MM.1S (cell line): ENCODE measurements at regions not wholly inside any gene's neighbourhood (a gene's known extent, or its start where the extent isn't known, plus 50 kb on each side); places are given as distances from the start of the nearest gene placed in this dataset.
"Not testable (repeated sequence)": the region's sequence is repeated elsewhere in the genome, so short reads cannot be mapped to it uniquely, and the experiment has no call there.

Source experiments
- DNase-seq: peaks from one replicate; pipeline ENCODE4 v3.0.0-alpha.2; 2015
- H2AFZ ChIP-seq: fragments of 300-600 bp; sonication (generic); 2 replicates; pipeline ENCODE4 v1.6.0; 2016; ENCODE audit warnings: antibody characterized with exemption, low read length
- H3F3A ChIP-seq: fragments of 300-600 bp; sonication (generic); 2 replicates; pipeline ENCODE4 v1.6.1; 2016; ENCODE audit warnings: mild to moderate bottlenecking, antibody characterized with exemption, low read length, moderate library complexity, mixed read lengths; ENCODE audit not compliant: insufficient read depth
- H3K27ac ChIP-seq: fragments of 300-600 bp; sonication (generic); 2 replicates; pipeline ENCODE4 v1.5.1; 2016; ENCODE audit warnings: mild to moderate bottlenecking, low read length
- H3K27me3 ChIP-seq: fragments of 300-600 bp; sonication (generic); replicated peaks from 2 replicates; pipeline ENCODE4 v1.6.0; 2016; ENCODE audit warnings: low read length; ENCODE audit not compliant: insufficient read depth
- H3K36me3 ChIP-seq: fragments of 300-600 bp; sonication (generic); replicated peaks from 2 replicates; pipeline ENCODE4 v1.6.1; 2016; ENCODE audit warnings: mild to moderate bottlenecking, low read length, mixed read lengths; ENCODE audit not compliant: insufficient read depth
- H3K4me1 ChIP-seq: fragments of 300-600 bp; sonication (generic); 2 replicates; pipeline ENCODE4 v1.6.1; 2016; ENCODE audit warnings: low read length, mixed read lengths
- H3K4me2 ChIP-seq: fragments of 300-600 bp; sonication (generic); 2 replicates; pipeline ENCODE4 v1.6.0; 2016; ENCODE audit warnings: low read depth, low read length
- H3K4me3 ChIP-seq: fragments of 300-600 bp; sonication (generic); 2 replicates; pipeline ENCODE4 v1.5.1; 2016; ENCODE audit warnings: low read length, mixed read lengths
- H3K79me2 ChIP-seq: fragments of 300-600 bp; sonication (generic); 2 replicates; pipeline ENCODE4 v1.6.1; 2016; ENCODE audit warnings: mixed run types, low read length, mixed read lengths
- H3K9ac ChIP-seq: fragments of 300-600 bp; sonication (generic); 2 replicates; pipeline ENCODE4 v1.6.1; 2016; ENCODE audit warnings: low read length, mixed read lengths
- H3K9me2 ChIP-seq: fragments of 300-600 bp; sonication (generic); replicated peaks from 2 replicates; pipeline ENCODE4 v1.6.1; 2016; ENCODE audit warnings: mild to moderate bottlenecking, low read length, mixed read lengths; ENCODE audit not compliant: insufficient read depth
- H3K9me3 ChIP-seq: fragments of 300-600 bp; sonication (generic); replicated peaks from 2 replicates; pipeline ENCODE4 v1.6.1; 2016; ENCODE audit warnings: mild to moderate bottlenecking, low read length, mixed read lengths; ENCODE audit not compliant: insufficient read depth
- H4K20me1 ChIP-seq: fragments of 300-600 bp; sonication (generic); 2 replicates; pipeline ENCODE4 v1.6.1; 2016; ENCODE audit warnings: mild to moderate bottlenecking, low read length, moderate library complexity, mixed read lengths; ENCODE audit not compliant: insufficient read depth
- EZH2 ChIP-seq: fragments of 300-600 bp; sonication (generic); optimal IDR thresholded peaks from 2 replicates; pipeline ENCODE3; 2017; ENCODE audit warnings: low read depth, mild to moderate bottlenecking, antibody characterized with exemption, low read length, mixed read lengths
- EZH2phosphoT487 ChIP-seq: fragments of 300-600 bp; sonication (generic); IDR thresholded peaks from 2 replicates; pipeline ENCODE4 v1.6.1; 2018; ENCODE audit warnings: antibody characterized with exemption, low read length
- TF ChIP-seq, protein P1 (sequence below): fragments of 300-600 bp; sonication (generic); IDR thresholded peaks from 2 replicates; pipeline ENCODE4 v1.5.1; 2016; ENCODE audit warnings: antibody characterized with exemption, low read length, mixed read lengths

DNA sequence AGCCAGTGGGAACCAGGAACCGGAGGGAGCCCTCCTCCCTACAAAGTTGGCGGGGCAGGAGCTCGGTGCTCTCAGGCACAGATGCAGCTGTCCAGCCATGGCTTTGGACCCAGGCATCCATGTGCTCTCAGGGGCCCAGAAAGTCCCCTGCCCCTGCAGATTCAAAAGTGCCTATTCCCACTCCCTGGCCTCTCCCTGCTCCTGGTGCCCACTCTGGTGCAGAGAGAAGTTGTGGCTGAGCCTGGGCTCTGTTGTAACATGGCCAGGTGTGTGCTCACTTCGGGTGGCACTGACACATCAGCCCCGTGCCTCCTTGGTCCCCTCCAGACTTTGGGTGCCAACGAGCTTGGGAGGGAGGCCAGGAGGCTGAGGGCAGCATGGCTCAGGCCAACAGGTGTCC lies 315.8 kb upstream of the KYNU start:
- no peaks in the 10 kb centered on the region for H3K27me3 ChIP-seq
- no peaks in the 10 kb centered on the region for H3K79me2 ChIP-seq

DNA sequence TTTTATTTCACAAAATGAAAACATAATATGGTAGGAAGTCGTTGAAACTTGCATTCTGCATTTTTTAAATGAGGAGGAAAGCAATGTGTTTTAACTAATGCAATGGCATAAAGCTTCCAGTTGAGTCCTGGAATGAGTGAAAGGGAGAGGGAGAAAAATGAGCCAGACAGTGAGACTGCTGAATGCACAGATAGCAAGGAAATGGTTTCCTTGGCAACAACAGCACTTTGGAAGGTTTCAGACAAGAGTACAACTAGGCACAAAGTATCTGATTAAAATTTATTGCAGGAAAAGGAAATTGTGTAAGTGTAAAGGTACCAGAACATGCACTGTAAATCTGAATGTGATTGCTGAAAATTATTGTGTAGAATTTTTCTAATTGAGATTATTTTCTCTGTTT lies 320.1 kb upstream of the KYNU start:
- no peak overlapping the region for H3K4me3 ChIP-seq
- no peaks in the 10 kb centered on the region for H4K20me1 ChIP-seq
- no peaks in the 10 kb centered on the region for H3K27me3 ChIP-seq
- no peak overlapping the region for H3K9ac ChIP-seq
- H3K36me3 ChIP-seq, result no peaks in the 10 kb centered on the region
- H3K4me2 ChIP-seq, result no peak overlapping the region
- no peaks in the 10 kb centered on the region for H3K4me1 ChIP-seq
- no peak for DNase-seq
- no peaks in the 10 kb centered on the region for H3K79me2 ChIP-seq
- H3K27ac ChIP-seq, result no peak overlapping the region
- TF ChIP-seq EZH2 (no peak), EZH2phosphoT487 (no peak)
- TF ChIP-seq, protein P1, sequence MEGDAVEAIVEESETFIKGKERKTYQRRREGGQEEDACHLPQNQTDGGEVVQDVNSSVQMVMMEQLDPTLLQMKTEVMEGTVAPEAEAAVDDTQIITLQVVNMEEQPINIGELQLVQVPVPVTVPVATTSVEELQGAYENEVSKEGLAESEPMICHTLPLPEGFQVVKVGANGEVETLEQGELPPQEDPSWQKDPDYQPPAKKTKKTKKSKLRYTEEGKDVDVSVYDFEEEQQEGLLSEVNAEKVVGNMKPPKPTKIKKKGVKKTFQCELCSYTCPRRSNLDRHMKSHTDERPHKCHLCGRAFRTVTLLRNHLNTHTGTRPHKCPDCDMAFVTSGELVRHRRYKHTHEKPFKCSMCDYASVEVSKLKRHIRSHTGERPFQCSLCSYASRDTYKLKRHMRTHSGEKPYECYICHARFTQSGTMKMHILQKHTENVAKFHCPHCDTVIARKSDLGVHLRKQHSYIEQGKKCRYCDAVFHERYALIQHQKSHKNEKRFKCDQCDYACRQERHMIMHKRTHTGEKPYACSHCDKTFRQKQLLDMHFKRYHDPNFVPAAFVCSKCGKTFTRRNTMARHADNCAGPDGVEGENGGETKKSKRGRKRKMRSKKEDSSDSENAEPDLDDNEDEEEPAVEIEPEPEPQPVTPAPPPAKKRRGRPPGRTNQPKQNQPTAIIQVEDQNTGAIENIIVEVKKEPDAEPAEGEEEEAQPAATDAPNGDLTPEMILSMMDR, result no peak
- no peaks in the 10 kb centered on the region for H3F3A ChIP-seq
- no peak overlapping the region for H2AFZ ChIP-seq
- no peaks in the 10 kb centered on the region for H3K9me3 ChIP-seq
- no peaks in the 10 kb centered on the region for H3K9me2 ChIP-seq

More for the DNA sequence above, 315.8 kb upstream of the KYNU start:
- no peak overlapping the region for H2AFZ ChIP-seq
- no peak for DNase-seq
- TF ChIP-seq EZH2 (no peak), EZH2phosphoT487 (no peak)
- TF ChIP-seq, protein P1, result no peak
- no peak overlapping the region for H3K4me2 ChIP-seq
- H3K27ac ChIP-seq, result no peak overlapping the region
- H3K9me2 ChIP-seq, result no peaks in the 10 kb centered on the region
- H3K4me1 ChIP-seq, result no peaks in the 10 kb centered on the region
- no peak overlapping the region for H3K9ac ChIP-seq
- no peaks in the 10 kb centered on the region for H3F3A ChIP-seq
- H3K36me3 ChIP-seq, result no peaks in the 10 kb centered on the region
- H3K4me3 ChIP-seq, result no peak overlapping the region
- no peaks in the 10 kb centered on the region for H4K20me1 ChIP-seq
- no peaks in the 10 kb centered on the region for H3K9me3 ChIP-seq

DNA sequence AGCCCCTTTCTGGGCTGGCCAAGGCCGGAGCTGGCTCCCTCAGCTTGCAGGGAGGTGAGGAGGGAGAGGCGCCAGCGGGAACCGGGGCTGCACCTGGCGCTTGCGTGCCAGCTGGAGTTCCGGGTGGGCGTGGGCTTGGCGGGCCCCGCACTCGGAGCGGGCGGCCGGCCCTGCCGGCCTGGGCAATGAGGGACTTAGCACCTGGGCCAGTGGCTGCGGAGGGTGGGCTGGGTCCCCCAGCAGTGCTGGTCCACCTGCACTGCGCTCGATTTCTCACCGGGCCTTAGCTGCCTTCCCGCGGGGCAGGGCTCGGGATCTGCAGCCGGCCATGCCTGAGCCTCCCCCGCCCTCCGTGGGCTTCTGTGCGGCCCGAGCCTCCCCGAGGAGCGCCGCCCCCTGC lies 331.5 kb upstream of the KYNU start:
- H4K20me1 ChIP-seq, H3K4me3 ChIP-seq: not testable (repeated sequence)

DNA sequence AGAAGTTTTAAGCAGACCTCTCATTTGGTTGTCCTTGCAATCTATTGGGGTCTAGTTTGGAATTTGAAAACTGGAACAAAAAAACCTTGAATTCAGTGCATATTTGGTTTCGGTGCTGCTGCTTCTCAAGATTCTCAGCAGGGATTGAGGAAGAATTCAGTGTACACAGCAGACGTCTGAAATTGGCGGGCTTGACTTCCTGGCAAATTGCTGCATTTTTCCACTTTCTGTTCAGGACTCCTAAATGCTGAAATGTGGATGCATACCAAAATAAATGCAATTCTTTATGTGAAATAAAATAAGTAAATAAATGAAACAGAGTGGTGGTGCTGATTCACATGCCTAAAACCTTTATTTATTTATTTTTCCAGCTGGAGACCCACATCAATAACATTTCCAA lies 332.4 kb upstream of the KYNU start:
- Histone ChIP-seq H3K27ac (no peak overlapping the region), H4K20me1 (no peaks in the 10 kb centered on the region), H3K9me3 (no peaks in the 10 kb centered on the region), H3K27me3 (no peaks in the 10 kb centered on the region), H3K9ac (no peak overlapping the region), H3K36me3 (no peaks in the 10 kb centered on the region), H3K9me2 (no peaks in the 10 kb centered on the region), H2AFZ (no peak overlapping the region), H3K4me1 (no peaks in the 10 kb centered on the region), H3F3A (no peaks in the 10 kb centered on the region), H3K79me2 (no peaks in the 10 kb centered on the region), H3K4me2 (no peak overlapping the region), H3K4me3 (no peak overlapping the region)
- no peak for DNase-seq
- TF ChIP-seq EZH2phosphoT487, result no peak
- no peak for TF ChIP-seq EZH2
- TF ChIP-seq, protein P1, result no peak

More for the DNA sequence above, 331.5 kb upstream of the KYNU start:
- H3K9ac ChIP-seq, H3K36me3 ChIP-seq, H3F3A ChIP-seq, H3K27me3 ChIP-seq, H3K4me2 ChIP-seq, H3K9me3 ChIP-seq, H3K9me2 ChIP-seq, H3K79me2 ChIP-seq, DNase-seq, H3K27ac ChIP-seq, H3K4me1 ChIP-seq, H2AFZ ChIP-seq: not testable (repeated sequence)
